ENCODE measurements at regions not wholly inside any gene's neighbourhood (a gene's known extent, or its start where the extent isn't known, plus 50 kb on each side); places are given as distances from the start of the nearest gene placed in this dataset.
"Not testable (repeated sequence)": the region's sequence is repeated elsewhere in the genome, so short reads cannot be mapped to it uniquely, and the experiment has no call there.

DNA sequence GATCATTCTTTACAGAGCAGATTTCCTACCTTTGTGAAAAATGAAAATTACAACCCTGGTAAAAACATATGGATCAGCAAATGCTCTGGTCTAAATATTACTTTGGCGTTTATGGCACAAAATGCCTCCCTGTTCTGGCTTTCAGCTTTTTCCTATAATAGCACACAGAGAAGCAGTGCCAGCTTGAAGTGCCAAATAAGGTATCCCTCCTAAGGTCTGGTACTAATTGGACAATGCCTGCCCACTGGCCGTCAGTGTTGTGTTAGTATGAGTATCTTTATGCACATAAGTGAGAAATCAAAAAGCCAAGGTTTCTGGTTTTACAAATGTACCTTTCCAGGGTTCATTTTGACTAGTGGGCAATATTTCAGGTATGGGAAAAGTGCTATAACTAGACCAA, 1293.7 kb upstream of the FAM98A start:
- DNase-seq: no peak

DNA sequence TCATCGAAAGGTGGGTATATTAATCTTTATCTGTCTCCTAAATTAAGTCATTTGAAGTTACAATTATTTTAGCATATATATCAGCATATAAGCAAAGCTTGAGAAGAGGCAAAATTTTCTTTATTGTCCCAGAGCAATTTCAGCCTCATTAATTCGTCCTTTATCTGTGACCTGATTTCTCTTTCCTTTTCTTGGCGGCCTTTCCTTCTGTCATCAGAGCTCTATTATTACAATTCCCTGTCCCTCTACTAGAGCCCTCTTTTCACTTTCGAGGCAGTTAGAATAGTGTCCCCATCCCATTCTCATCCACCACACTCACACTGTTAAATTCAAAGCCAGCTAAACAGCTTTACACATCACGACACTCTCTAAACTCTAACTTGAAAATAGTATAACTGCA, 1293.2 kb upstream of the FAM98A start:
- DNase-seq: no peak

DNA sequence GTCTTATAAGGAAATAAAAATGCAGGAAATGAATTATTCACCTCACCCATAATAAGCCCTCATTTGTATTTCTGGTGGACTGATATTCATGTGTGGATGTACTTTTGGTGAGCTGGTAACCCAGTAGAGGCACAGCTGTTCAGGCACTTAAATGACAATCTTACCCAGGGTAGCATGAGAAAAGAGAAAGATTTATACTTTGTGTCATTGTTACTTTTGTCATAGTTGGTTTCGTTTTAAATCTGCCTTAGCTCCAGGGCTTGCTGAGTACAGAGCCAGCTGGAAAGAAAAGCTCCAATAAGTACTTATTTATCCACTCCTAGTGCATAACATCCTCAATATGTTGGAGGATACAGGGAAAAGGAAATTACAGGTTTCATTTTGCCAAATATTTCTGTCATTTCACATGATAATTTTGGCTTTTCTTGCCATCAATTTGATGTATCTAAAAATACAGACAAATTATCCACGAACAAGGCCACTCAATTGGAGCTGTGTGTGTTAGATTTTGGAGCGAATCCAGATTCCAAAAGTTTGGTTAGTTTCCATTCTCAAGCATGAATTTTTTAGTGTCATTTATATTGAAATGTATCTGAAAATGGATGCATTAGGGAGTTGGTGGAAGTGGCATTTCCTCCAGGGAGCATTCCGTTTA, 1276.1 kb upstream of the FAM98A start:
- no peak for DNase-seq

DNA sequence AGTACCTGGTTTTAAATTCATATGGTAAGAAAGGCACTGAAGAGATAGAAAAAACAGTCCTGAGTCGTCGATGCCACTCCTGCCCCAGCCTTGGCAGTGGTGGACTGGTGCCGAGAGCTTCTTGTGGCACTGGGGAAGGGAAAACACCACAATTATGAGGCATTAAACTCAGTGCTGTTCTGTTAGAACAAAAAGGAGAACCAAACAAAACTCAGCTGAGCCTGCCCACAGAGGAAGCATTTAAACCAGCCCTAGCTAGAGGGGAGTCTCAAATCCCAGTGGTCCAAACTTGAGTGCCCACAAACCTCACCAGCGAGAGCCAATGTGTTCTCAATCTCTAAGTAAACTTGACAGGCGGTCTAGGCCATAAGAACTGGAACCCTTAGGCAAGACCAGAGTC, 1254.5 kb upstream of the FAM98A start:
- no peak for DNase-seq

DNA sequence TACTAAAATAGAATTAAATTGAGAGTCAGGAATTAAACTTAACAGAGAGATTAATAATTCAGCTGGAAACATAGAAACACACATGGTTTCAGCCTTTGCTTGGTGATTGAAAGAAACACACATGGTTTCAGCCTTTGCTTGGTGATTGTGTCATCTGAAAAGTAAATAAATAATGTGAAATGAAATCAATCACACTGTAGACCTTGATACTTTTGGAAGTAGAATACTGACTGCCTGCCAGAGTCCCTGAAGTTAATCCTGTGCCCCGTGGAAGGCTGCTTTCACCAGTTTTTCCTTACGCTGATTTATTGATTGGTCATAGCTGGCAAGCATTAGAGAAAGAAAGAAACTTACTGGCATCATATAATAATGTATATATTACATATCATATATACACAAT, 1252.7 kb upstream of the FAM98A start:
- no peak for DNase-seq

DNA sequence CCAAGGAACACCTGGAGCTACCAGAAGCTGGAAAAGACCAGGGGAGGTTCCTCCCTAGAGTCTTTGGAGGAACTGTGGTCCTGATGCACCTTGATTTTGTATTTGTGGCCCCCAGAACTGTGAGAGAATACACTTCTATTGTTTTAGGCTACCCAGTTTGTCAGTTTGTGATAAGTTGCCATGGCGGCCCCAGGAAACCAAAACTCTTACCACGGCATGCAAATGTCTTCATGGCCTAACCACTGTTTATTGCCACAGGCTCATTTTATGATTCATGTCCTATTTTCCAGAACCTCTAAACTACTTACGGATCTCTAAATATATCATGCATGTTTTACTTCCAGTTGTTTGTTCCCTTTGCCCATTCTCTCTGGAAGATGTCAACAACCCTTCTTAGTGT, 1250.7 kb upstream of the FAM98A start:
- no peak for DNase-seq

DNA sequence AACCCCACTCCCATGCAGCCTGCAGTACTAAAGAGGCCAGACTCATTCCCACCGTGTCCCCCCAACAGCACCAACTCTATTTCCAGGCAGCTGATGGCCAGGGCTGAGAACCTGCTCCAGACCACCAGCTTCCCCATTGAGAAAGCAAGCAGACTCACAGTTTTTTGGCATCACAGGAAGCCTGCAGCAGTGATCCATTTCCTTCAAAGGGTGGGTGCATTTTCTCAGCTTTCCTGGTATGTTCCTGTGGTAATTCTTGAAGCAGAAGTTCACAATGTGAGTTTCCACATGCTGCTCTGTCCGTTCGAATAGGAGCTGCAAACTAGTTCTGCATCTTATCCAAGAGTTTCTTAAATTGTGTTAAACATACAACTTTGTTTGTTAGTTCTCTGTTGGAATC, 1249.6 kb upstream of the FAM98A start:
- no peak for DNase-seq

DNA sequence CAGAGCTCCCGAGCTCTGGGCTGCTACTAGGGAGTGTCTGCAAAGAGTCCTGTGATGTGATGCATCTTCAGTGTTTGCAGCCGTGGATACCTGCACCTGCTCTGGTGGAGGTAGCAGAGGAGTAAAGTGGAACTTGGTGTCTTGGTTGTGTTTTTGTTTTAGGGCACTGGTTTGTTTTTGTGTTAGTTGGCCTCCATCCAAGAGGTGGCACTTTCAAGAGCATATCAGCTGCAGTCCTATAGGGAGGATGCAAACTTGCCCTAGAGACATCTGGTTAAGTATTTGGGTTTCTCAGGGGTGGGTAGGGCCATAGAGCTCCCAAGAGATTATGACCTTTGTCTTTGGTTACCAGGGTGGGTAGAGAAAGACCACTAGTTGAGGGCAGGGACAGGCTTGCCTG, 1249.0 kb upstream of the FAM98A start:
- no peak for DNase-seq

DNA sequence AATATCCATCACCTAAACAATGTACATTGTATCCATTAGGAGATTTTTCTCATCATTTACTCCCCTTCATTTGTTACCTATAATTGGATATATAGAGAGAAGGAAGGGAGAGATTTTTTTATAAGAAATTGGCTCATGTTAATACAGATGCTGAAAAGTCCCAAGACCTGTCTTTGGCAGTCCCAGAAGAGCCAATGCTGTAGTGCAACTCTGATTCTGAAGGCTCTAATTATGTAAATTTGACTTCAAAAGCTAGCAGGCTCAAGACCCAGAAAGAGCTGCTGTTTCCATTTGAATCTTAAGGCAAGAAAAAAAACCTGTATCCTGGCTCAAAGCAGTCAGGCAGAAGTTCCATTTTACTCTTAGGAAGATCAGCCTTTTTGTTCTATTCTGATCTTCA, 1245.5 kb upstream of the FAM98A start:
- DNase-seq: no peak

DNA sequence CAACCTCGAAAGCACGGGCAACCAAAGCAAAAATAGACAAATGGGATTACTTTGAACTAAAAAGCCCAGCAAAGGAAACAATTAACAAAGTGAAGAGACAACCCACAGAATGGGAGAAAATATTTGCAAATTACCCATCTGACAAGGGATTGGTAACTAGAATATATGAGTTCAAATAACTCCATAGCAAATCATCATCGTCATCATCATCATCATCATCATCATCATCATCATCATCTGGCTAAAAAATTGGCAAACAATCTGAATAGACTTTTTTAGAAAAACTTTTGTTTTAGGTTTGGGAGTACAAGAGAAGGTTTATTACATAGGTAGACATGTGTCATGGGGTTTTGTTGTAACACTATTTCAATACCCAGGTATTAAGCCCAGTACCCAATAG, 1239.3 kb upstream of the FAM98A start:
- DNase-seq: no peak

DNA sequence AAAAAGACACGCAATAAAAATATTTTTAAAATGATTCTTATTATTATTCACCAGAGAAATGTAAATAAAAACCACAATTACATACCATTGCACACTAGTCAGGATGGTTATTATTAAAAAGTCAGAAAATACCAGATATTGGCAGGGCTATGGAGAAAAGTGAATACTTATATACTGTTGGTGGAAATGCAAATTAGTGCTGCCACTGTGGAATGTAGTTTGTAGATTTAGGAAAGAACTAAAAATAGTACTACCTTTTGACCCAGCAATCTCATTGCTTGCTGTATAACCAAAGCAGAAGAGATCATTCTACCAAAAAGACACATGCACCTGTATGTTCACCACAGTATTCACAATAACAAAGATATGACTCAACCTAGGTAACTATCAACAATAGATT, 1237.3 kb upstream of the FAM98A start:
- DNase-seq: no peak

DNA sequence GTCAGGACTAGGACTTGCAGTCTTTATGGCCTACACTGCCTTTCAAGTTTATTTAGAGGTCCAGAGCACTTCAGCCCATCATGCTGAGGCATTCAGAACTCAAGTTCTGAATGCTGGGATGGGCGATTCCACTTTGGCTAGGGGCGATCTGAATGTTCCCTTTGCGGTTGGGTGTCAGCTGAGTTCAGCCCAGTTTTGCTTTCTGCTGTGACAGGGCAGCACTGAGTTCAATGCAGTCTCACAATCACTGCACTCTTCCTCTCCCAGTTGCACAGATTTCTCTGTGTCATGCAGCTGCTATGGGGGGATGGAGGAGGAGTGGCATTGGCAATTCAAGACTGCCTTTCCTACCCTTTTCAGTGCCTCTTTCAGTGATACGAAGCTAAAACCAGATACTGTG, 1232.0 kb upstream of the FAM98A start:
- DNase-seq: no peak

DNA sequence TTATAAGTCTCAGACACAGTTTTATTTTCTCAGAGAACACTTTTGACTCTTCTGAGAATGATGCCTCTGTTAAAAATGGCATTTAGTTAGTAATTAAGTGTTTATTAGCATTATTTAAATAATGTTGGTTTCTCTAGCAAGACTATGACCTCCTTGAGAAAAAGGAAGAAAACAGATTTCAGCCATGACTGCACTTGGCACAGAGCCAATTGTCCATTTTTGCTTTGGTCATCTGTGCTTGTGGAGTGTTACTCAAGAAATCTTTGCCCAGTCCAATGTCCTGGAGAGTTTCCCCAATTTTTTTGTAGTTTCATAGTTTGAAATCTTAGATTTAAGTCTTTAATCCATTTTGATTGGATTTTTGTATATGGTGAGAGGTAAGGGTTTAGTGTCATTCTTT, 1229.4 kb upstream of the FAM98A start:
- DNase-seq: no peak

DNA sequence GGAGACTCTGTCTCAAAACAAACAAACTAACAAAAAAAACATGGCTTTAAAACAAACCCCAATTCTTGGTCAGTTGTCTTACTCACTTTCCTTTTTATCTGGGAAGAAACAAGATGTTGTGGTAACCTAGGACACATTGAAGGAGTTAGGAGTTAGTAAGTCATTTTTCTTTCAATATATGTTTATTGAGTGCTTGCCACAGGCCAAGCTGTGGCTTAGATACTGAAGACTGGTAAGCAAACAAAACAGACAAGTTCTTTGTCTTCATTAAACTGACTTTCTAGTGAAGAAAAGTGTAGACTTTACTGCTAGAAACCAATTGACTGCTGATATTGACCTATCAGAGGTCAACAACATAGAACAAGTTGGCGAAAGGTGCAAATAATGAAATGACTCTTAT, 1228.3 kb upstream of the FAM98A start:
- DNase-seq: no peak

DNA sequence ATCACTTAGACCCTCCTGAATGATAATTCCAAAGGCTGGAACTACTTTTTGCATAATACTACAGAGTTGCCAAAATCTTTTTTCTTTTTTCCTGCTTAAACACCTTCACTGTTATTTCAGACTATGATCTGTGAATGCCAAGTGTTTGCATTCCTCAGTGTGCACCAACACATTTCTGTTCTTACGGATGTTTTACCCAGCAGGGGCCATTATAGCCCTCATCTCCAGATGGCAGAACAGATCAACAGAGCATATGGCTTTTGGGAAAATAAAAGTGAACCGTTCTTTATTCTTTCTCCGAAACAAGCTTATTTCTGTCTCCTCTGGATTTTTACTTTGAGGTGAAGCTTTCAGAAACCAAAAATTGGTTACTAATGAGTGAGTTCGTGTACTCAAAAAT, 1226.6 kb upstream of the FAM98A start:
- DNase-seq: no peak

DNA sequence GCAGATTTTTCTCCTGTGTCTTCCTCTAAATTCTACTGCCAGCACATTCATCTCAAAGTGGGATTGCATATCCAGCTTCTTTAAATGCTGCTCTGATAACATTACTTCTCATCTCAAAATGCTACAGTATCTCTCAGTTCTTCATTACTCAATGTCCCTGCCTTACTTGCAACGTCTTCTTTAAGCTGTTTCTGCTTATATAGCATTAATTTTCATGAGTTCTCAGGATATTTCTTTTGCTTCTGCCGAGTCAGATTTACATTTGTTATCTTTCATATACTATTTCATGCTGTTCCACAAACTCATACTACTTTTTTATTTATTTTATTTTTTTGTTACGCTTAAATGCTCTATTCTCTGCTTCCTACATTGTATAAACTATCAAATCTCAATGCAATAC, 1223.5 kb upstream of the FAM98A start:
- DNase-seq: no peak

DNA sequence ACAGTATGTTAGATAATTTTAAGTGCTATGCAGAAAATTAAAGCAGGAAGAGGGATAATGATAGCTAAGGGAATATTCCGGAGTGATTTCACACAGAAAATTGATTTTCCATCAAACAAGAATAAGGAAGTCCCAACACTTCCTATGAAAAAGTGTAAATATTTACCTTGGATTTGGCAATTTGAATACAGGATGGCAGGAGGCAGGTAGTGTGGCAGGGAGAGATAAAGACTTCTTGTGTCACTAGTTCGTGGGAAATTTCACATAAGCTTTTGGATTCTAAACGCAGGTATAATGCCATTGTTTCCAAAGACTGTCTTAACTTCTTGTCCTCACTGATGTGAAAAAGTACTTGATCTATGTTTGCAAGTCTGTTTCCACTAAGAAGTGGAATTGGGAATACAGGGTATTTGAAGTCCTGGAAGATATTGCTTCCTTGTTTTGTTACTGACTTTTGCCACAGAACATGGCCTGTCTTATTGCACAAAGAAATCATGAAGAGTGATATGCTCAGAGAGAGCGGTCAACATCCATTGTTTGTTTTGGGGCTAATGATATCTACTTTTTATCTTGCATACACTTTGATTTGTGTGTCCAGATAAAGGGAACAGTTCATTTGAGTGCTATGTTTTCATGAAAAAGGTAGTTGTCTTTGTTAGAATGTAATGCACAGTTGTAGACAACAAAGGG, 1216.1 kb upstream of the FAM98A start:
- no peak for DNase-seq

DNA sequence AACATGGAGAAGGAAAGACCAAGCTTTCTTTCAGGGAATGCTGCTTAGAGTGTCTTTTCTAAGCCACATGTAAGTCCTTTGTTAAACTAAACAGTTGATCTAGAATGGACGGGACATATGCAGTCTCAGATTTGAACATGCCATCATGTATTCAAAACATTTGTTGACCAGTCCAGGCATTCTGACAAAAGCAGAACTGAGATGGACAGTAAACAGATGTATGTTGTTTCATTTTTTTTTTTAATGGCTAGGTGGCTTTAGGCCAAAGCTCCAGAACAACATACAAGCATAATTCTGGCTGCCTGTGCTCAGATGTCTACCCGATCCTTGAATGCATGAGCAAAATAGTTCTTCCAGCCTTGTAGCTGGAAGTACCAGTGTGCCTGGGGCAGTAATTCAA, 1211.4 kb upstream of the FAM98A start:
- no peak for DNase-seq

DNA sequence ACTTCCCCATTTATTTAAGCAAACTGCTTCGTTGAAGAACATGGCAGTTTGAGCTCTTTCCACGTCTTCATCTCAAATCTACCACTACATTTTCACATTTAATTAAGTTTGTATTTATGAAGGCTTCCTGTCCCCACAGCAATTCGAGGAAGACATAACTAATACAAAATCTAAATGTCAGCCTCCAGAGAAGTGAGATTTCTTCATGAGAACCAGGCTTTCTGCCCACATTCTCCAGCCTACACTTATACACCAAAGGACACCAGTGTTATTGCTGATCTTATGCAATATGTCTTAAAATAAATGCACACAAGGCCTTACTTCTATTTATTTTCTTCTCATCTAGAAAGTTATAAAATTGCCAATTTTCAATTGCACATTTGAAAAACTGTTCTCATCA, 1209.3 kb upstream of the FAM98A start:
- no peak for DNase-seq

DNA sequence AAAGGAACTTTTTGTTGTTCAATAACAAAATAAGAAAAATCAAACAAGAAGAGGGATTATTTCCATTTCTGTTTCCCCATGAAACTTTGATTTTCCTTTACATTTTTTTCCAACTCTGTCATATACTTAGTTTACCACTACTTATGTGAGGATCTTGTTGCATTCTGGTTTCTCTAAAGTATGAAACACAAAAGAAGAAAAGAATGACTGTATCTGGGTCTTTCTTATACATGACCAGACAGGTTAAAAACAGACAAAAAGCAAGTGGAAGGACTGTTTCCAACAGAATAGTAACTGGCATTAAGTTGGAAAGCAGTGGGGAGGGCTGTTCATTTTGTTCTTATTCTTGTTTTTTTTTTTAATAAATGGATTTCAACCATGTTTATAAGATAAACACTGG, 1207.8 kb upstream of the FAM98A start:
- DNase-seq: no peak

DNA sequence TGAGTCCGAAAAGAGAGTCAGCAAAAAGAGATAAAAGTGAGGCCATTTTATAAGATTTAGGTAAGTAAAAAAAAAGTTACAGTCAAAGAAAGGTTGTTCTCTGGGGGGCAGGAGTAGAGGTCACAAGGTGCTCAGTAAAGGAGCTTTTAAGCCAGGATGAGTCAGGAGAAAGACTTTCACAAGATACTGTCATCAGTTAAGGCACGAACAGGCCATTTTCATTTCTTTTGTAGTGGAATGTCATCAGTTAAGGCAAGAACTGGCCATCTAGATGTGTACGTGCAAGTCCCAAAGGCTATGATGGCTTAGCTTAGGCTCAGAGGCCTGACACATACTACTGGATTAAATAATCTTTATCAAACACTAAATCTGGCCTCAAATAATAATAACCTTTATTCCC, 1207.3 kb upstream of the FAM98A start:
- no peak for DNase-seq

DNA sequence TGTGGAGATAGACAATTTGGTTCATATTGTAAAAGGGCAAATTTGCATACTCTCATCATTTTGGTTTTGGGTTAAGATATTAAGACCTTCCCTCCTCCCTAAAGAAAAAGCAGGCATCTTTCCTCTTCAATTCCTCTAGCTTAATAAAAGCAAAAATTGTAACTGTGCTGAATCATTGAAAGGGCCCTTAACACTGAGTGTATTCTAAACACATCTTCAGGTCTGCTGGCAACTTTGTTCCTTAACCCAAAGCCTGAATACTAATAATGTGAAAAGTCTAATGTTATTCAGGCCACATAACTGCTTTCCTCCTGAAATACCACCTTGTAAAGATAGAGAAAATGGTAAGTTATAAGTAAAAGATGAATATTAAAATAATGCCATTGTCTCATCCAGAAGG, 1200.5 kb upstream of the FAM98A start:
- DNase-seq: no peak

DNA sequence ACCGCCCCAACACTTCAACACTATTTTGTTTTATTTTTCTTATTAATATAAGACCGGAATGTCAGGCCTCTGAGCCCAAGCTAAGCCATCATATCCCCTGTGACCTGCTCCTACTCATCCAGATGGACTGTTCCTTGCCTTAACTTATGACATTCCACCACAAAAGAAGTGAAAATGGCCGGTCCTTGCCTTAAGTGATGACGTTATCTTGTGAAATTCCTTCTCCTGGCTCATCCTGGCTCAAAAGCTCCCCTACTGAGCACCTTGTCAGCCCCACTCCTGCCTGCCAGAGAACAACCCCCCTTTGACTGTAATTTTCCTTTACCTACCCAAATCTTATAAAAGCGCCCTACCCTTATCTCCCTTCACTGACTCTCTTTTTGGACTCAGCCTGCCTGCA, 1196.5 kb upstream of the FAM98A start:
- not testable (repeated sequence) for DNase-seq

DNA sequence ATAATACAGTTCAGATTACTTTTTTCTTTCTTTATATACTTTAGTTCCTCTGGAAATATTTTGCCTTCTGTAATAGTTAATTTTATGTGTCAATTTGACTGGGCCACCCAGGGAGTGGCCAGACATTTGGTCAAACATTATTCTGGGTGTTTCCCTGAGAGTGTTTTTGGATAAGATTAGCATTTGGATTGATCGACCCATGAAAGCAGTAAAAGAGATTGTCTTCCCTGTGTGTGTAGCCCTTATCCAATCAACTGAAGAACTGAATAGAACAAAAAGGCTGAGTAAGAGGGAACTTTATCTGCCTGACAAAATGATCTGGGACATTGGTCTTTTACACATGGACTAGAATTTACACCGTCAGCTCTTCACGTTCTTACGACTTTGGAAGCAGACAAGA, 1190.1 kb upstream of the FAM98A start:
- DNase-seq: no peak

DNA sequence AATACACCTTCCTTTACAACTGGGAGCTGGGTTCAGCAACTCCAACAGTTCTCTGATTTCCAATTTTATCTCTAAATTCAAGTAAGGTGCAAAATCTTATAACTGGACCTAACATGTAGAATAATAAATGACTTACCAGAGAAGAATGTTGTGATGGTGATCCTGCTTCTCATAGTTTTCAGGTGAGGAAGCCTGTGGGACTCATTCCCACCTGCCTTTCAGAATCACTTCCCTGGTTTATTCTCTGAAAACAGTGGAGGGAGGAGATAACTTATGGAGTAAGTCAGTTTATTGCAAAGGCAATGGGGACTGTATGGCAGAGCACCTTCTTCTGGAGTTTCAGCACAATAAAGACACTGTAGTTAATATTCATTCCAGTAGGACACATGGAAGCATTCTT, 1188.2 kb upstream of the FAM98A start:
- no peak for DNase-seq
